ENCODE measurements at regions not wholly inside any gene's neighbourhood (a gene's known extent, or its start where the extent isn't known, plus 50 kb on each side); places are given as distances from the start of the nearest gene placed in this dataset.

- no peak for DNase-seq
Observed at GRCh38 chr6:90976341-90976740, 389.5 kb upstream of the MAP3K7 start.

GRCh38 chr6:90975741-90976140 is 388.9 kb upstream of the MAP3K7 start:
- DNase-seq: no peak

- no peak for DNase-seq
Observed at GRCh38 chr6:90973188-90973587, 386.3 kb upstream of the MAP3K7 start.

- no peak for DNase-seq
Observed at GRCh38 chr6:90970672-90971071, 383.8 kb upstream of the MAP3K7 start.

- no peak for DNase-seq
Observed at GRCh38 chr6:90967471-90967870, 380.6 kb upstream of the MAP3K7 start.

GRCh38 chr6:90960324-90960723 is 373.5 kb upstream of the MAP3K7 start:
- DNase-seq: no peak

- no peak for DNase-seq
Observed at GRCh38 chr6:90955246-90955645, 368.4 kb upstream of the MAP3K7 start.

GRCh38 chr6:90953405-90954161 is 366.7 kb upstream of the MAP3K7 start:
- no peak for DNase-seq

- no peak for DNase-seq
Observed at GRCh38 chr6:90952176-90952575, 365.3 kb upstream of the MAP3K7 start.

- no peak for DNase-seq
Observed at GRCh38 chr6:90948540-90948939, 361.7 kb upstream of the MAP3K7 start.

- no peak for DNase-seq
Observed at GRCh38 chr6:90947184-90948064, 360.6 kb upstream of the MAP3K7 start.

- DNase-seq: no peak
Observed at GRCh38 chr6:90941885-90942284, 355.0 kb upstream of the MAP3K7 start.

- peak; percentile 57 for DNase-seq
Observed at GRCh38 chr6:90940812-90941481, 354.1 kb upstream of the MAP3K7 start.

GRCh38 chr6:90939906-90940305 is 353.0 kb upstream of the MAP3K7 start:
- no peak for DNase-seq

GRCh38 chr6:90938122-90938521 is 351.2 kb upstream of the MAP3K7 start:
- DNase-seq: peak; percentile 37

- DNase-seq: no peak
Observed at GRCh38 chr6:90936286-90936685, 349.4 kb upstream of the MAP3K7 start.

- DNase-seq: no peak
Observed at GRCh38 chr6:90934966-90935365, 348.1 kb upstream of the MAP3K7 start.

- DNase-seq: no peak
Observed at GRCh38 chr6:90934081-90934480, 347.2 kb upstream of the MAP3K7 start.

- DNase-seq: no peak
Observed at GRCh38 chr6:90932351-90932750, 345.5 kb upstream of the MAP3K7 start.

GRCh38 chr6:90928051-90928450 is 341.2 kb upstream of the MAP3K7 start:
- DNase-seq: no peak

- DNase-seq: no peak
Observed at GRCh38 chr6:90925726-90926125, 338.9 kb upstream of the MAP3K7 start.

GRCh38 chr6:90922325-90922724 is 335.5 kb upstream of the MAP3K7 start:
- no peak for DNase-seq

- DNase-seq: no peak
Observed at GRCh38 chr6:90918361-90918760, 331.5 kb upstream of the MAP3K7 start.

- no peak for DNase-seq
Observed at GRCh38 chr6:90917376-90917775, 330.5 kb upstream of the MAP3K7 start.
